OCI-LY3 (cell line): ENCODE measurements at regions not wholly inside any gene's neighbourhood (a gene's known extent, or its start where the extent isn't known, plus 50 kb on each side); places are given as distances from the start of the nearest gene placed in this dataset.

Source experiments
- H2AFZ ChIP-seq: fragments of 200-600, 300-600 bp; shearing (Covaris generic); 2 replicates; pipeline ENCODE4 v1.6.0; 2014; ENCODE audit warnings: antibody characterized with exemption, low read depth, low read length
- H3K27ac ChIP-seq: fragments of 200-600, 300-600 bp; sonication (generic); 2 replicates; pipeline ENCODE4 v1.5.1; 2014; ENCODE audit warnings: mild to moderate bottlenecking, low read length, moderate library complexity, mixed read lengths
- H3K27me3 ChIP-seq: fragments of 200-600, 300-600 bp; sonication (generic); 2 replicates; pipeline ENCODE4 v1.6.1; 2014; ENCODE audit warnings: low read depth, low read length, mixed read lengths
- H3K36me3 ChIP-seq: fragments of 200-600, 300-600 bp; sonication (generic); replicated peaks from 2 replicates; pipeline ENCODE3; 2014; ENCODE audit warnings: low read depth, low read length, mixed read lengths
- H3K4me1 ChIP-seq: fragments of 300-600, 200-600 bp; sonication (generic); 2 replicates; pipeline ENCODE4 v1.6.1; 2014; ENCODE audit warnings: low read length, mixed read lengths
- H3K4me2 ChIP-seq: fragments of 200-600, 300-600 bp; sonication (generic); 2 replicates; pipeline ENCODE4 v1.6.1; 2014; ENCODE audit warnings: low read length, mixed read lengths
- H3K4me3 ChIP-seq: fragments of 300-600, 200-600 bp; sonication (generic); 2 replicates; pipeline ENCODE4 v1.5.1; 2014; ENCODE audit warnings: antibody characterized with exemption, mild to moderate bottlenecking, low read length, moderate library complexity
- H3K79me2 ChIP-seq: fragments of 300-600, 200-600 bp; shearing (Covaris generic); 2 replicates; pipeline ENCODE4 v1.6.1; 2014; ENCODE audit warnings: mild to moderate bottlenecking, low read length, mixed read lengths
- H3K9ac ChIP-seq: fragments of 300-600, 200-600 bp; shearing (Covaris generic); 2 replicates; pipeline ENCODE4 v1.6.0; 2014; ENCODE audit warnings: mild to moderate bottlenecking, low read length, moderate library complexity
- H3K9me3 ChIP-seq: fragments of 200-600, 300-600 bp; shearing (Covaris generic); 2 replicates; pipeline ENCODE4 v1.6.1; 2014; ENCODE audit warnings: low read length, mixed read lengths; ENCODE audit not compliant: insufficient read depth
- H4K20me1 ChIP-seq: fragments of 200-600, 300-600 bp; sonication (generic); 2 replicates; pipeline ENCODE4 v1.6.1; 2016; ENCODE audit warnings: low read length, mixed read lengths; ENCODE audit not compliant: insufficient read depth
- CTCF ChIP-seq: fragments of 200-600, 300-600 bp; sonication (generic); IDR thresholded peaks from 2 replicates; pipeline ENCODE4 v1.5.1; 2014; ENCODE audit warnings: antibody characterized with exemption, low read length, low read depth
- EZH2phosphoT487 ChIP-seq: fragments of 200-600 bp; shearing (Covaris generic); IDR thresholded peaks from 2 replicates; pipeline ENCODE4 v1.6.1; 2018; ENCODE audit warnings: antibody characterized with exemption, mixed run types, low read depth

DNA sequence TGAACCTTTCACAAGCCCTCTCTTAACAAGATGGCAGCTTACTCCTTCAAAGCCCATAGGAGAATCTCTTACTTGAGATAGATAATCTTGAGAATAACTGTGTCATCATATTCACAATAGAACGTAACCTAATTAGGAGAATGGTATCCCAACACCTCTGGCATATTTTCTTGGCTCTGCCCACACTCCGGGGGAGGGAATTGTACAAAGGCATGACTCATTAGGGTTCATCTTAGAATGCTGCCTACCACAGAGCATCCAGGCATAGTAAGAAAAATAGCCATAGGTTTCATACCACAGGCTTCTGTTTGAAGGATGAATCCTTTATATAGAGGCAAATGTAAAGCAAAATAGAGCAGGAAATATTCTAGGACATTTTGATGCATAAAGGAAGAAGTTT lies 1100.6 kb upstream of the CITED2 start:
- H3K27me3 ChIP-seq: no peaks in the 10 kb centered on the region
- no peaks in the 10 kb centered on the region for H3K4me1 ChIP-seq
- H2AFZ ChIP-seq: no peak overlapping the region
- H3K27ac ChIP-seq: no peak overlapping the region
- H3K4me3 ChIP-seq: no peak overlapping the region
- no peaks in the 10 kb centered on the region for H3K36me3 ChIP-seq
- H3K9me3 ChIP-seq: no peaks in the 10 kb centered on the region
- TF ChIP-seq EZH2phosphoT487 (no peak), CTCF (no peak)
- H4K20me1 ChIP-seq: no peaks in the 10 kb centered on the region
- H3K4me2 ChIP-seq: no peak overlapping the region
- H3K79me2 ChIP-seq: no peaks in the 10 kb centered on the region
- H3K9ac ChIP-seq: no peak overlapping the region

- Histone ChIP-seq H3K36me3 (no peaks in the 10 kb centered on the region), H3K9ac (no peak overlapping the region), H2AFZ (no peak overlapping the region), H3K4me1 (no peaks in the 10 kb centered on the region), H3K27ac (no peak overlapping the region), H3K4me2 (no peak overlapping the region), H3K4me3 (no peak overlapping the region), H4K20me1 (no peaks in the 10 kb centered on the region), H3K79me2 (no peaks in the 10 kb centered on the region), H3K27me3 (no peaks in the 10 kb centered on the region), H3K9me3 (no peaks in the 10 kb centered on the region)
- TF ChIP-seq EZH2phosphoT487: no peak
- TF ChIP-seq CTCF: no peak
Observed at GRCh38 chr6:140464720-140465119, 1090.3 kb upstream of the CITED2 start.

DNA sequence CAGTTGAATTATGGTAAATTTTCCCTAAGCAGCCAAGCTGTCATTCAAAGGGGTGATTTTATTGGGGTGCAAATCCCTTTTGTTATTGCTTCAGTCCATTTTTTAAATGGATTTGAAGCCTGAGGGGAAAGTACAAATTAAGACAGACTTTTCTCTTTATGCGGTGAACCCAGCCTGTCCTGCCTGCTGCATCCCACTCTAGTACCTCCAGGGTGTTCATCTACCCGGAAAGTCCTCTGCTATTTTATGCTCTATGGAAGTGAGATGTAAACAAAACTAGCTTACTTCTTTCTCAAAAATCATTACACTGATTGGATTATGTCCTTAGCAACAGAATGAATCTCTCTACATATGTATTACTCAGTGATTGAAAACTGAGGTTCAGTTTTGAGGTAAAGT lies 1088.9 kb upstream of the CITED2 start:
- no peaks in the 10 kb centered on the region for H3K9me3 ChIP-seq
- no peaks in the 10 kb centered on the region for H3K27me3 ChIP-seq
- H3K4me2 ChIP-seq: no peak overlapping the region
- H3K4me1 ChIP-seq: no peaks in the 10 kb centered on the region
- no peak overlapping the region for H3K27ac ChIP-seq
- no peak overlapping the region for H3K4me3 ChIP-seq
- no peak for TF ChIP-seq CTCF
- no peak for TF ChIP-seq EZH2phosphoT487
- no peak overlapping the region for H2AFZ ChIP-seq
- H3K36me3 ChIP-seq: no peaks in the 10 kb centered on the region
- no peaks in the 10 kb centered on the region for H3K79me2 ChIP-seq
- no peaks in the 10 kb centered on the region for H4K20me1 ChIP-seq
- H3K9ac ChIP-seq: no peak overlapping the region

GRCh38 chr6:140462453-140463311 lies 1088.2 kb upstream of the CITED2 start:
- TF ChIP-seq CTCF (no peak), EZH2phosphoT487 (no peak)
- Histone ChIP-seq H4K20me1 (no peaks in the 10 kb centered on the region), H3K79me2 (no peaks in the 10 kb centered on the region), H3K9ac (no peak overlapping the region), H3K4me3 (no peak overlapping the region), H3K27ac (no peak overlapping the region), H3K36me3 (no peaks in the 10 kb centered on the region), H2AFZ (no peak overlapping the region), H3K4me1 (no peaks in the 10 kb centered on the region), H3K4me2 (no peak overlapping the region), H3K9me3 (no peaks in the 10 kb centered on the region), H3K27me3 (no peaks in the 10 kb centered on the region)
